PC-3 (cell line): ENCODE measurements at regions not wholly inside any gene's neighbourhood (a gene's known extent, or its start where the extent isn't known, plus 50 kb on each side); places are given as distances from the start of the nearest gene placed in this dataset.

Source experiments
- EZH2 ChIP-seq: fragments of 300-600 bp; sonication (generic); IDR thresholded peaks from one replicate; pipeline ENCODE4 v1.6.1; 2017; ENCODE audit warnings: antibody characterized with exemption, mild to moderate bottlenecking, low read length; ENCODE audit not compliant: unreplicated experiment
- EZH2phosphoT487 ChIP-seq: fragments of 300-600 bp; sonication (generic); IDR thresholded peaks from 2 replicates; pipeline ENCODE4 v1.6.1; 2018; ENCODE audit warnings: mild to moderate bottlenecking, antibody characterized with exemption, low read length, borderline replicate concordance
- TF ChIP-seq, protein P1 (sequence below): fragments of 300-600 bp; sonication (generic); conservative IDR thresholded peaks from 2 replicates; pipeline ENCODE4 v1.5.1; 2017; ENCODE audit warnings: antibody characterized with exemption, low read depth, mild to moderate bottlenecking, low read length

DNA sequence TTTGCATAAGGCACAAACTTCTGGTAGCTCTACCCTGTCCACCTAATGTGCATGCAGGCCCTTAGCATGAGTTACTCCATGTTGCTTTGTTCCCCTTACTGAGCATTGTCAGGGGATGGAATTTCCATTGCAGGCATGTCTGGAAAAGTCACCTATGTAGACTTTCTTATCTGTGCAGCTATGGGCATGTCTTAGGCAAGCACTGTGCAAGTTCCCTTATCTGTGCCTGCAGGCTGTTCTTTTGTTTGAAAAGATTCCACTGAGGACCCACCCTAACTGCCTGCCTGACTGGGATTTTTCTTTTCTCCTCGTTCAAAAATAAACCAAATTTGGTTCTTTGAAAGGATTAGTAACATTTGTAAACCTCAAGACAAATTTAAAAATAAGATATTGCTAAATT, 587.0 kb downstream of the CDH18 start:
- TF ChIP-seq, protein P1, sequence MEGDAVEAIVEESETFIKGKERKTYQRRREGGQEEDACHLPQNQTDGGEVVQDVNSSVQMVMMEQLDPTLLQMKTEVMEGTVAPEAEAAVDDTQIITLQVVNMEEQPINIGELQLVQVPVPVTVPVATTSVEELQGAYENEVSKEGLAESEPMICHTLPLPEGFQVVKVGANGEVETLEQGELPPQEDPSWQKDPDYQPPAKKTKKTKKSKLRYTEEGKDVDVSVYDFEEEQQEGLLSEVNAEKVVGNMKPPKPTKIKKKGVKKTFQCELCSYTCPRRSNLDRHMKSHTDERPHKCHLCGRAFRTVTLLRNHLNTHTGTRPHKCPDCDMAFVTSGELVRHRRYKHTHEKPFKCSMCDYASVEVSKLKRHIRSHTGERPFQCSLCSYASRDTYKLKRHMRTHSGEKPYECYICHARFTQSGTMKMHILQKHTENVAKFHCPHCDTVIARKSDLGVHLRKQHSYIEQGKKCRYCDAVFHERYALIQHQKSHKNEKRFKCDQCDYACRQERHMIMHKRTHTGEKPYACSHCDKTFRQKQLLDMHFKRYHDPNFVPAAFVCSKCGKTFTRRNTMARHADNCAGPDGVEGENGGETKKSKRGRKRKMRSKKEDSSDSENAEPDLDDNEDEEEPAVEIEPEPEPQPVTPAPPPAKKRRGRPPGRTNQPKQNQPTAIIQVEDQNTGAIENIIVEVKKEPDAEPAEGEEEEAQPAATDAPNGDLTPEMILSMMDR = no peak
- TF ChIP-seq EZH2phosphoT487 = no peak
- TF ChIP-seq EZH2 = no peak
